Adrenal gland (tissue), 5 donors: ENCODE measurements at regions not wholly inside any gene's neighbourhood (a gene's known extent, or its start where the extent isn't known, plus 50 kb on each side); places are given as distances from the start of the nearest gene placed in this dataset.

Source experiments
- CTCF ChIP-seq, 6 experiments: fragments of 450-650 bp in 4 of 6; fragments of 200-600 bp in 2 of 6; sonication (generic) in 1 of 6; IDR thresholded peaks; 1 replicate in 5 of 6; 2 replicates in 1 of 6; pipeline versions ENCODE4 v1.5.1 to v1.8.0; 2016 to 2021; ENCODE audit warnings: antibody characterized with exemption in 6 of 6, mild to moderate bottlenecking in 2 of 6, moderate library complexity in 1 of 6
- POLR2A ChIP-seq, 2 donors: fragments of 450-650 bp; IDR thresholded peaks; one replicate each; pipeline ENCODE4 v1.6.1; 2017; ENCODE audit warnings: antibody characterized with exemption in 2 of 2, mild to moderate bottlenecking in 2 of 2, moderate library complexity in 1 of 2
- donor health status: DM: no; HTN: no; CAD: no.

- no peak for TF ChIP-seq CTCF (IDR thresholded peaks at IDR 0.05)
- TF ChIP-seq POLR2A (IDR thresholded peaks at IDR 0.05): no peak
These were observed 330.8 kb downstream of the PTEN start for GRCh38 chr10:88194041-88194887.
